K562 (cell line): ENCODE measurements at regions not wholly inside any gene's neighbourhood (a gene's known extent, or its start where the extent isn't known, plus 50 kb on each side); places are given as distances from the start of the nearest gene placed in this dataset.

Experiments
- BRF1 ChIP-seq: IDR thresholded peaks from 3 replicates; pipeline ENCODE4 v1.6.1; 2011; ENCODE audit warnings: borderline replicate concordance, mild to moderate bottlenecking; ENCODE audit not compliant: insufficient read length; ENCODE audit errors: extremely low read depth
- CHD1 ChIP-seq: fragments of 200-600 bp; sonication (generic); IDR thresholded peaks from one replicate; pipeline ENCODE4 v1.6.1; 2012; ENCODE audit warnings: mild to moderate bottlenecking, moderate library complexity, low read length, inconsistent platforms
- FOXP1 ChIP-seq: sonication (generic); formaldehyde crosslinking; IDR thresholded peaks from 2 replicates; pipeline ENCODE4 v1.8.0; 2022; ENCODE audit warnings: mild to moderate bottlenecking, missing genetic modification reagents
- NCOA6 ChIP-seq: fragments of 450-650 bp; IDR thresholded peaks from 2 replicates; pipeline ENCODE4 v1.6.1; 2017; ENCODE audit warnings: mild to moderate bottlenecking
- RBM34 ChIP-seq: fragments of 200-400 bp; formaldehyde crosslinking; IDR thresholded peaks from 2 replicates; pipeline ENCODE4 v1.6.1; 2018; ENCODE audit warnings: low read length, borderline replicate concordance; ENCODE audit not compliant: insufficient read depth
- SETDB1 ChIP-seq: IDR thresholded peaks from one replicate; pipeline ENCODE4 v1.6.1; 2012; ENCODE audit warnings: low read length, control low read depth, inconsistent platforms
- SNRNP70 ChIP-seq: fragments of 200-400 bp; formaldehyde crosslinking; optimal IDR thresholded peaks from 2 replicates; pipeline ENCODE3; 2017; ENCODE audit warnings: low read depth, low read length
- ZBTB8A ChIP-seq: fragments of 450-650 bp; IDR thresholded peaks from 2 replicates; pipeline ENCODE4 v1.6.1; 2018; ENCODE audit warnings: mild to moderate bottlenecking, moderate library complexity; ENCODE audit not compliant: partially characterized antibody
- ZNF561 ChIP-seq: fragments of 450-650 bp; formaldehyde crosslinking; conservative IDR thresholded peaks from 2 replicates; pipeline ENCODE4 v1.4.0; 2020; ENCODE audit warnings: mild to moderate bottlenecking, moderate library complexity
- TF ChIP-seq, protein P1 (sequence below): fragments of 200-800 bp; sonication (Bioruptor generic); IDR thresholded peaks from 2 replicates; pipeline ENCODE4 v1.6.1; 2016; ENCODE audit warnings: missing genetic modification characterization, missing compliant biosample characterization
- TF ChIP-seq, protein P2 (sequence below): fragments of 200-600 bp; sonication (generic); IDR thresholded peaks from one replicate; pipeline ENCODE4 v1.6.1; 2012; ENCODE audit warnings: mild to moderate bottlenecking, low read depth, low read length, inconsistent platforms

DNA sequence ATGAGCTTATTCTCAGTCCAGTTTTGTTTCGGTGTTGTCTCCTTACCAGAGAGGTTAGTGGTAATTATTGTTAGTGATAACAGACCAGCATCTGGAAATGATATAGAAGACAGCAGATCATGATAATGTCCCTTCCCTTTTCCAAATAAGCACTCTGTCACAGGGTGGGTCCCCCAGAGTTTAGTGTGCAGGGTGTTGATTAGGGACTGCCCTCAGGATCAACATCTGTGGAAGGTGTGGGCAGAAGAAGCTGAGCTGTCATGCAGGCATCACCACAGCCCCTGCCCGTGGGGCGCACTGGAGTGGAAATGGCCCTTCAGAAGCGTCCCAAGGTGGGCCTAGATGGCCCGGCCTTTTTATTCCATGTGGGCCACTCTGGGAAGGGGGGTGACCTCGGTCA is 67.6 kb upstream of the DTNBP1 start (continued):
- TF ChIP-seq, protein P1, sequence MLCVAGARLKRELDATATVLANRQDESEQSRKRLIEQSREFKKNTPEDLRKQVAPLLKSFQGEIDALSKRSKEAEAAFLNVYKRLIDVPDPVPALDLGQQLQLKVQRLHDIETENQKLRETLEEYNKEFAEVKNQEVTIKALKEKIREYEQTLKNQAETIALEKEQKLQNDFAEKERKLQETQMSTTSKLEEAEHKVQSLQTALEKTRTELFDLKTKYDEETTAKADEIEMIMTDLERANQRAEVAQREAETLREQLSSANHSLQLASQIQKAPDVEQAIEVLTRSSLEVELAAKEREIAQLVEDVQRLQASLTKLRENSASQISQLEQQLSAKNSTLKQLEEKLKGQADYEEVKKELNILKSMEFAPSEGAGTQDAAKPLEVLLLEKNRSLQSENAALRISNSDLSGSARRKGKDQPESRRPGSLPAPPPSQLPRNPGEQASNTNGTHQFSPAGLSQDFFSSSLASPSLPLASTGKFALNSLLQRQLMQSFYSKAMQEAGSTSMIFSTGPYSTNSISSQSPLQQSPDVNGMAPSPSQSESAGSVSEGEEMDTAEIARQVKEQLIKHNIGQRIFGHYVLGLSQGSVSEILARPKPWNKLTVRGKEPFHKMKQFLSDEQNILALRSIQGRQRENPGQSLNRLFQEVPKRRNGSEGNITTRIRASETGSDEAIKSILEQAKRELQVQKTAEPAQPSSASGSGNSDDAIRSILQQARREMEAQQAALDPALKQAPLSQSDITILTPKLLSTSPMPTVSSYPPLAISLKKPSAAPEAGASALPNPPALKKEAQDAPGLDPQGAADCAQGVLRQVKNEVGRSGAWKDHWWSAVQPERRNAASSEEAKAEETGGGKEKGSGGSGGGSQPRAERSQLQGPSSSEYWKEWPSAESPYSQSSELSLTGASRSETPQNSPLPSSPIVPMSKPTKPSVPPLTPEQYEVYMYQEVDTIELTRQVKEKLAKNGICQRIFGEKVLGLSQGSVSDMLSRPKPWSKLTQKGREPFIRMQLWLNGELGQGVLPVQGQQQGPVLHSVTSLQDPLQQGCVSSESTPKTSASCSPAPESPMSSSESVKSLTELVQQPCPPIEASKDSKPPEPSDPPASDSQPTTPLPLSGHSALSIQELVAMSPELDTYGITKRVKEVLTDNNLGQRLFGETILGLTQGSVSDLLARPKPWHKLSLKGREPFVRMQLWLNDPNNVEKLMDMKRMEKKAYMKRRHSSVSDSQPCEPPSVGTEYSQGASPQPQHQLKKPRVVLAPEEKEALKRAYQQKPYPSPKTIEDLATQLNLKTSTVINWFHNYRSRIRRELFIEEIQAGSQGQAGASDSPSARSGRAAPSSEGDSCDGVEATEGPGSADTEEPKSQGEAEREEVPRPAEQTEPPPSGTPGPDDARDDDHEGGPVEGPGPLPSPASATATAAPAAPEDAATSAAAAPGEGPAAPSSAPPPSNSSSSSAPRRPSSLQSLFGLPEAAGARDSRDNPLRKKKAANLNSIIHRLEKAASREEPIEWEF (CRISPR knock-in tag) = no peak
- TF ChIP-seq CHD1 (no peak), FOXP1 (CRISPR knock-in tag) (no peak), SETDB1 (no peak), RBM34 (no peak), ZNF561 (CRISPR knock-in tag) (no peak), NCOA6 (no peak), SNRNP70 (no peak), ZBTB8A (no peak), BRF1 (no peak)
- TF ChIP-seq, protein P2, sequence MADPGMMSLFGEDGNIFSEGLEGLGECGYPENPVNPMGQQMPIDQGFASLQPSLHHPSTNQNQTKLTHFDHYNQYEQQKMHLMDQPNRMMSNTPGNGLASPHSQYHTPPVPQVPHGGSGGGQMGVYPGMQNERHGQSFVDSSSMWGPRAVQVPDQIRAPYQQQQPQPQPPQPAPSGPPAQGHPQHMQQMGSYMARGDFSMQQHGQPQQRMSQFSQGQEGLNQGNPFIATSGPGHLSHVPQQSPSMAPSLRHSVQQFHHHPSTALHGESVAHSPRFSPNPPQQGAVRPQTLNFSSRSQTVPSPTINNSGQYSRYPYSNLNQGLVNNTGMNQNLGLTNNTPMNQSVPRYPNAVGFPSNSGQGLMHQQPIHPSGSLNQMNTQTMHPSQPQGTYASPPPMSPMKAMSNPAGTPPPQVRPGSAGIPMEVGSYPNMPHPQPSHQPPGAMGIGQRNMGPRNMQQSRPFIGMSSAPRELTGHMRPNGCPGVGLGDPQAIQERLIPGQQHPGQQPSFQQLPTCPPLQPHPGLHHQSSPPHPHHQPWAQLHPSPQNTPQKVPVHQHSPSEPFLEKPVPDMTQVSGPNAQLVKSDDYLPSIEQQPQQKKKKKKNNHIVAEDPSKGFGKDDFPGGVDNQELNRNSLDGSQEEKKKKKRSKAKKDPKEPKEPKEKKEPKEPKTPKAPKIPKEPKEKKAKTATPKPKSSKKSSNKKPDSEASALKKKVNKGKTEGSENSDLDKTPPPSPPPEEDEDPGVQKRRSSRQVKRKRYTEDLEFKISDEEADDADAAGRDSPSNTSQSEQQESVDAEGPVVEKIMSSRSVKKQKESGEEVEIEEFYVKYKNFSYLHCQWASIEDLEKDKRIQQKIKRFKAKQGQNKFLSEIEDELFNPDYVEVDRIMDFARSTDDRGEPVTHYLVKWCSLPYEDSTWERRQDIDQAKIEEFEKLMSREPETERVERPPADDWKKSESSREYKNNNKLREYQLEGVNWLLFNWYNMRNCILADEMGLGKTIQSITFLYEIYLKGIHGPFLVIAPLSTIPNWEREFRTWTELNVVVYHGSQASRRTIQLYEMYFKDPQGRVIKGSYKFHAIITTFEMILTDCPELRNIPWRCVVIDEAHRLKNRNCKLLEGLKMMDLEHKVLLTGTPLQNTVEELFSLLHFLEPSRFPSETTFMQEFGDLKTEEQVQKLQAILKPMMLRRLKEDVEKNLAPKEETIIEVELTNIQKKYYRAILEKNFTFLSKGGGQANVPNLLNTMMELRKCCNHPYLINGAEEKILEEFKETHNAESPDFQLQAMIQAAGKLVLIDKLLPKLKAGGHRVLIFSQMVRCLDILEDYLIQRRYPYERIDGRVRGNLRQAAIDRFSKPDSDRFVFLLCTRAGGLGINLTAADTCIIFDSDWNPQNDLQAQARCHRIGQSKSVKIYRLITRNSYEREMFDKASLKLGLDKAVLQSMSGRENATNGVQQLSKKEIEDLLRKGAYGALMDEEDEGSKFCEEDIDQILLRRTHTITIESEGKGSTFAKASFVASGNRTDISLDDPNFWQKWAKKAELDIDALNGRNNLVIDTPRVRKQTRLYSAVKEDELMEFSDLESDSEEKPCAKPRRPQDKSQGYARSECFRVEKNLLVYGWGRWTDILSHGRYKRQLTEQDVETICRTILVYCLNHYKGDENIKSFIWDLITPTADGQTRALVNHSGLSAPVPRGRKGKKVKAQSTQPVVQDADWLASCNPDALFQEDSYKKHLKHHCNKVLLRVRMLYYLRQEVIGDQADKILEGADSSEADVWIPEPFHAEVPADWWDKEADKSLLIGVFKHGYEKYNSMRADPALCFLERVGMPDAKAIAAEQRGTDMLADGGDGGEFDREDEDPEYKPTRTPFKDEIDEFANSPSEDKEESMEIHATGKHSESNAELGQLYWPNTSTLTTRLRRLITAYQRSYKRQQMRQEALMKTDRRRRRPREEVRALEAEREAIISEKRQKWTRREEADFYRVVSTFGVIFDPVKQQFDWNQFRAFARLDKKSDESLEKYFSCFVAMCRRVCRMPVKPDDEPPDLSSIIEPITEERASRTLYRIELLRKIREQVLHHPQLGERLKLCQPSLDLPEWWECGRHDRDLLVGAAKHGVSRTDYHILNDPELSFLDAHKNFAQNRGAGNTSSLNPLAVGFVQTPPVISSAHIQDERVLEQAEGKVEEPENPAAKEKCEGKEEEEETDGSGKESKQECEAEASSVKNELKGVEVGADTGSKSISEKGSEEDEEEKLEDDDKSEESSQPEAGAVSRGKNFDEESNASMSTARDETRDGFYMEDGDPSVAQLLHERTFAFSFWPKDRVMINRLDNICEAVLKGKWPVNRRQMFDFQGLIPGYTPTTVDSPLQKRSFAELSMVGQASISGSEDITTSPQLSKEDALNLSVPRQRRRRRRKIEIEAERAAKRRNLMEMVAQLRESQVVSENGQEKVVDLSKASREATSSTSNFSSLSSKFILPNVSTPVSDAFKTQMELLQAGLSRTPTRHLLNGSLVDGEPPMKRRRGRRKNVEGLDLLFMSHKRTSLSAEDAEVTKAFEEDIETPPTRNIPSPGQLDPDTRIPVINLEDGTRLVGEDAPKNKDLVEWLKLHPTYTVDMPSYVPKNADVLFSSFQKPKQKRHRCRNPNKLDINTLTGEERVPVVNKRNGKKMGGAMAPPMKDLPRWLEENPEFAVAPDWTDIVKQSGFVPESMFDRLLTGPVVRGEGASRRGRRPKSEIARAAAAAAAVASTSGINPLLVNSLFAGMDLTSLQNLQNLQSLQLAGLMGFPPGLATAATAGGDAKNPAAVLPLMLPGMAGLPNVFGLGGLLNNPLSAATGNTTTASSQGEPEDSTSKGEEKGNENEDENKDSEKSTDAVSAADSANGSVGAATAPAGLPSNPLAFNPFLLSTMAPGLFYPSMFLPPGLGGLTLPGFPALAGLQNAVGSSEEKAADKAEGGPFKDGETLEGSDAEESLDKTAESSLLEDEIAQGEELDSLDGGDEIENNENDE = no peak
